ENCODE measurements at regions not wholly inside any gene's neighbourhood (a gene's known extent, or its start where the extent isn't known, plus 50 kb on each side); places are given as distances from the start of the nearest gene placed in this dataset.

GRCh38 chr12:115457798-115458197 is 773.8 kb upstream of the TBX3 start:
- DNase-seq: no peak

GRCh38 chr12:115456946-115457689 is 773.1 kb upstream of the TBX3 start:
- no peak for DNase-seq

GRCh38 chr12:115455268-115455681 is 771.3 kb upstream of the TBX3 start:
- DNase-seq: no peak

- DNase-seq: no peak
Observed at GRCh38 chr12:115452751-115453281, 768.8 kb upstream of the TBX3 start.

- no peak for DNase-seq
Observed at GRCh38 chr12:115451780-115452736, 768.1 kb upstream of the TBX3 start.

GRCh38 chr12:115451151-115451779 is 767.3 kb upstream of the TBX3 start:
- no peak for DNase-seq

GRCh38 chr12:115450710-115451109 is 766.7 kb upstream of the TBX3 start:
- DNase-seq: no peak

- no peak for DNase-seq
Observed at GRCh38 chr12:115450017-115450416, 766.0 kb upstream of the TBX3 start.

- DNase-seq: no peak
Observed at GRCh38 chr12:115449526-115449925, 765.6 kb upstream of the TBX3 start.

GRCh38 chr12:115444346-115444745 is 760.4 kb upstream of the TBX3 start:
- DNase-seq: no peak

- DNase-seq: no peak
Observed at GRCh38 chr12:115443351-115443938, 759.5 kb upstream of the TBX3 start.

- no peak for DNase-seq
Observed at GRCh38 chr12:115440438-115440837, 756.5 kb upstream of the TBX3 start.

GRCh38 chr12:115439008-115439601 is 755.1 kb upstream of the TBX3 start:
- no peak for DNase-seq

GRCh38 chr12:115438314-115438713 is 754.3 kb upstream of the TBX3 start:
- DNase-seq: no peak

- no peak for DNase-seq
Observed at GRCh38 chr12:115437061-115437567, 753.1 kb upstream of the TBX3 start.

GRCh38 chr12:115433014-115433634 is 749.1 kb upstream of the TBX3 start:
- DNase-seq: no peak

GRCh38 chr12:115430636-115431035 is 746.7 kb upstream of the TBX3 start:
- DNase-seq: no peak

GRCh38 chr12:115426732-115427131 is 742.8 kb upstream of the TBX3 start:
- DNase-seq: no peak

- no peak for DNase-seq
Observed at GRCh38 chr12:115424003-115424402, 740.0 kb upstream of the TBX3 start.

GRCh38 chr12:115423546-115423987 is 739.6 kb upstream of the TBX3 start:
- DNase-seq: no peak

- no peak for DNase-seq
Observed at GRCh38 chr12:115422845-115423545, 739.0 kb upstream of the TBX3 start.
